ENCODE measurements at regions not wholly inside any gene's neighbourhood (a gene's known extent, or its start where the extent isn't known, plus 50 kb on each side); places are given as distances from the start of the nearest gene placed in this dataset.

DNA sequence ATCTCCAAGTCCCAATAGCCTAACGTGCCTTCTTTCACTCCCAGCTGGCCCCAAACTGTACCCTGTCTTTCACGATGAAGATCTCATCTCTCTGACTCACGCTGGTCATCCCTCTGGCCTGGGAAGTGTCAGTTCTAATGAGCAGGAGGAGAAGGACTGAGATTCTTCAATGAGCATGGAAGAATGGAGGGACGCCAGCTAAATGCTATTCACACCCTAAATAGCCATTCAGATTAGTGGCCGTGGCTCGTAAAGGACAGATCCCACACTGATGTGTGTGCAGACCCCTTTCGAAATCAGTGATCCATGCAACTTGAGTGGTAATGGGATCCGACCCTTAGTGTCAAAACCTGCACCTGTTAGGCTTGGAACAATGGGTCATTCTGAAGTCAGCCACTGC is 75.9 kb upstream of the SMYD2 start:
- DNase-seq (ENCODE audit: low read depth in 2 of 2), result no peak

DNA sequence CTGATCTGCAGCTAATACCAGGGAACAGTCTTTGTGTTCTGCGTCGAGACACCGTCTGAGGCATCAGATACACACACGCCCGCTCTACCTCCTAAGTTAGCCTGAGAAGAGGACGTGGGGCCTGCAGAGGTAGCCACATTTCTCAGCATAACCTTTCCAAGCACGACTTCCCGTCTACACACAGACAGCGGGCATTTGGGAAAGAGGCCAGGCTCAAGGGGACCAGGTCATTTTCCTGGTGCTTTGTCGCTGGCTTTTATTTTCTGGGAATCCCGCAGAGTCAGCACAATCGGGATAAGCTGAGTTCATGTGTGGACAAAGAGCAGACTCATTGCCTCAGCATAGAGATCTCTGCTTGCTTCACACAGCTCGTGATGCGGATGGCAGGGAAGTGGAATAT is 72.5 kb upstream of the SMYD2 start:
- DNase-seq (ENCODE audit: low read depth in 2 of 2), result no peak

DNA sequence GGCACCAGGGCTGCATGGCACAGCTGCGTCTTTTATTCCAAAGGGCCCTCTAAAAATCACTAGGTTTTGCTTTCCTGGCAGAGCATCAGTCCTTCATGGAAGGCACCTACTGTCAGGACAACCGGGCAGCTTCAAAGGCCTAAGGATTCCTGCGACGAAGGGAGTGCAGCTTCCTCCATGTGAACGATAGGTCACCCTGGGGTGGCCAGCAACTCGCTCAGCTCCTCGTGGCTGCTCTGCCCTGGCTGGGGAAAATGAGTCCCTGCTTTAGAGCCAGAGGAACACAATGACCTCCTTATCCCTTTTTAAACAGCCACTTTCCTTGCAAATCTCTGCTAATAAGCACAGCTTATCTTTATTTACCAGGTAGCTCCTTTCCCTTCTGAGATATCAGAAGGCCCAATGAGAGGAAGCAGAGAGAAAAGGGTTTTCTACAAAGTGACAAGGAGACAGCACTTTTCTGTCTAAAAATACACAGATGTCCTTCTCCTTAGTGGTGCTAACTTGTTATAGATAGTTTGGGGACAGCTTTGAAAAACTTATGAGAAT is 71.6 kb upstream of the SMYD2 start:
- DNase-seq (ENCODE audit: low read depth in 2 of 2), result no peak

DNA sequence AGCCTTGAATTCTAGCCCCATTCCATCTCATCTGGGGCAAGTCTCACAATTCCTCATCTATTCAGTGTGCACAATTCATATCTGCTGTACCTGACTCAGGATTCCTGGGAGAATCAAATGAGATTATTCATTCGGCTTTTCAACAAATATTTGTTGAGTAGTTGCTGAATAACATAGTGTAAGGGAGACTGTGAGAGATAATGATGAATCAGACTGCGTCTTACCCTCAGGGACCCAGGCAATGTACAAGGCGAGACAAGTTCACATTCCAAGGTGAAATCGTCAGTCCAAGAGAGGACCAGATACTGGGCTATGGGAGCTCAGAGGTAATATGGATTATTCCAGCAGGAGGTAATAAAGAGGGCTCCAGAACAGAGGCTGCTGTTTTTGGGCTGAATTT is 67.8 kb upstream of the SMYD2 start:
- no peak for DNase-seq (ENCODE audit: low read depth in 2 of 2)

DNA sequence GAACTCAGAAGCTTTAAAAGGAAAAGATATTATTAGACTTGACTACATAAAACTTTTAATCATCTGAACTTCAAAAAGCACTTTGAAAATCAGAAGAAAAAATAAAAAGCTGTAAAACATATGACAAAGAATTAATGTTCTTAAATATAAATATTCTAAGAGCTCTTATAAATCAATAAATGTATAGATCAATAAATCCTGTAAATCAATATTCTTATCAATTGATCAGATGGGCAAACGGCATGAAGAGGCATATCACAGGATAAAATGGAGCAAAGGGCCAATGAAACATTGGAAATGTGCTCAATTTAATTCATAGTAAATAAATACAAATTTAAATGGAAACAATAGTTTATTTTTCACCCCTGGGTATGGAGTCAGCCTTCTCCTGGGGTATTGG is 66.1 kb upstream of the SMYD2 start:
- DNase-seq (ENCODE audit: low read depth in 2 of 2), result no peak

DNA sequence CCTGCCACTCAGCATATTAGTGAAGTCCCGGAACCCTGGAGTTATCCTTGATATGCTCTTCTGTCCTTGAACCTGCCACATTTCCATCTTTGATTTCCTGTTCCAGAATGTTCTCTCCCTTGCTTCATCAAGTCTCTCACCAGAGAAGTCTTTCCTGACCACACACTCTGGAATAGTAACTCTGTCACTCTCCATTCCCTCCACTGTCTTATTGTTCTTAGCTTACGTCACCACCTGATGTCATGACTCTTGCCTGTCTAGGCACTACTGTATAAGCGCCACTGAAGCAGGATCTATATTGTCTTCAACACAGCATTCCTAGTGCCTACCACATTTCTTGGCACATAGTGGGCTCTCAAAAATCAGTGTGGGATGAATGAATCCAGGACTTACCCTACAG is 65.4 kb upstream of the SMYD2 start:
- DNase-seq (ENCODE audit: low read depth in 2 of 2), result no peak

DNA sequence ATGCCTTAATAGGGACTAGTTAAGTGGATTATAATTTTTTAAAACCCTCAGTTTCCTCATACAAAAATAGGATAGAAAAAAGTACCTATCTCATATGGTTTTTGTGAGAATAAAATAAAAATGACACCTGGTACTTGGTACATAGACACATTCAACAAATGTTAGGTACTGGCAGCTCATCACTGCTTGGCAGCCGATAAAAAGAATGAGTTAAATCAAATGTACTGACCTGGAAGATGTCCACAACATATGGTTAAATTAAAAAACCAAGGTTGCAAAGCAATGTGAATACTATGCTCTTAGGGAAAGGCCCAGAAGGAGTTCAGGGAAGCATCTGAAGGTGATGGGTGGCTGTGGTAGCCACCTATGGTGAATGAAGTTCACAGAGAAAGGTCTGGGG is 64.9 kb upstream of the SMYD2 start:
- DNase-seq (ENCODE audit: low read depth in 2 of 2), result no peak

DNA sequence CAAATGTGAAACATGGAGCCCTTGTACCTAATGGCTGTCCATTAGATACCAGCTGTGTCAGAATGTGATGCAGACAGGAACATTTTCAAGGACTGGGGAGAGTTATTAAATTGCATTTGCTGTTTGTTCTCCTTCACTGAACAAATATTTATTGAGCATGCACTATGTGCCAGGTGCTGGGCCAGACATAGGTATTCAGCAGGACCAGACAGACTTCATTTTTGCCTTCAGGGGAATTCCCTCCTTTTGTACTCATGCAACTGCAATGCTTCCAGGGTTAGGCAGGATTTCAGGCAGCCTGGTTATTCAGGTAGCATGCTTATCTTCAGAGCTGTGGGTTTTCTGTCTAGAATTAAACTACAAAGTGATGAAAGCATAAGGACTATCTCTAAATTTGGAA is 64.2 kb upstream of the SMYD2 start:
- DNase-seq (ENCODE audit: low read depth in 2 of 2), result no peak

DNA sequence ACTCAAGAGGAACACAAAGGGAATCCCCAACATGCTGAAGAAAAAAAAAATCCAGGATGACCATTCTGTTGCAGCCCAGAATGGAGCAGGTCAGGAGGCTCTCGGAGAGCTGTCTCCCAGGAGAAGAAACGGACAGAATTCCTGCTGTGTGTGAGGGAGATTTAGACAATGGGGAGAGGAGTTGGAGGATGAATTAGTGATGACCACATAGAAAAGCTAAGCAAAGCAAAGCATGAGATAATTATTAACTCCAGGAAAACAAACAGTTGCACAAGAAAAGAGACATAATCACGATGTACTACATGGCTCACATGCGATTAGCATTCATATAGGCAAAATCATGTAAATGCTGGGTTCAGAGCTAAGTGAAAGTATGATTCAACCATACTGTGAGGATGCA is 61.1 kb upstream of the SMYD2 start:
- DNase-seq (ENCODE audit: low read depth in 2 of 2), result no peak

DNA sequence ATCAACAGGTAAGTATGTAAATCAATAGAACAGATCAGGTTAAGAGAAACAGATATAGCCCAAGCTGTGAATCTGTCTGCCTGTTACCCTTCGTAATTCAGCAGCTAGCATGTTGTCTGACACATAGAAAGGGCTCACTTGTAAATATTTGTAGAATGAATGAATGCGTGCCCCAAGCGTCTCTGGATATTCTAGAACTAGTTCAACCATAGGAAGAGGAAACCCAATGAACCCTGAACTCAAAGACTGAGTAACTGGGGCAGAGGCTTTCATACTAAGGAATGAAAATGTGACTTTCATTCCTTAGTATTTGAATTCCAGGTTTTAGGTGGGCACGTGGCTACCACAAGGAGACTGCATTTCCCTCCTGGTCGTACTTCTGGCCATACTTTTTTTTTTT is 60.1 kb upstream of the SMYD2 start:
- DNase-seq (ENCODE audit: low read depth in 2 of 2), result no peak

DNA sequence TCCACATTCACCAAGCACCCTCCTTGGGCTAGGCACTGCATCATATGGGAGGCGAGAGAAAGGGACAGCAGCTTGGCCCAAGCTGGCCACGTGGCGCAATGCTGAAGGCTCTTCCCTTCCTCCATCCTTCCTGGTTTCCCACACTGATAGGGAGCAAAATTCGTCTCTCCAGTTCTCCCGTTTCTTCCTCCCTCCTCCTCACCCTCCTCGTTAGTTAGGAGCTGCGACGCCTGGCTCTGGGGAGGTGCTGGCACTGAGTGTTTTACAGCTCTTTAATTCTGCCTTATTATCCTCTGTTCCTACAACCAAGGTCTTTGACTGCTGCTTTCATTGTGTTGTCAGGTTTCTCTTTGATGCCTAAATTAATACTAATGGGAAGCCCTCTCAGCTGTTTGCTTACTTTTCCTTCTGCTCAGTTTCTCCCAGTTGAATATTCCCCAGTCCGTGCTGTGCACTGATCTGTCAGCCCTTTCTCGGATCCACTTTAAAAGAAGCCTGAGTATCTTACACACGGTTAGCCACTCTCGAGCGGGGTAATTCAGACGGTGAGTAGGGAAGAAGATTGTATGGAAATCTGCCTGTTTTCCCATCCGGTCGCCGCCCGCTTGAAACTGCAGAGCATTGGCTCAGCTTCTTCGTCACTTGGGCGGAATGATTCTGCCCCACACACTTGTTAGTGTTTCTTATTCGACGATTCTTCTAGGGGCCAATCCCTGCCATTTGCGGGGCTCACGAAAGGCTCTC is 56.2 kb upstream of the SMYD2 start:
- DNase-seq (ENCODE audit: low read depth in 2 of 2), result no peak

DNA sequence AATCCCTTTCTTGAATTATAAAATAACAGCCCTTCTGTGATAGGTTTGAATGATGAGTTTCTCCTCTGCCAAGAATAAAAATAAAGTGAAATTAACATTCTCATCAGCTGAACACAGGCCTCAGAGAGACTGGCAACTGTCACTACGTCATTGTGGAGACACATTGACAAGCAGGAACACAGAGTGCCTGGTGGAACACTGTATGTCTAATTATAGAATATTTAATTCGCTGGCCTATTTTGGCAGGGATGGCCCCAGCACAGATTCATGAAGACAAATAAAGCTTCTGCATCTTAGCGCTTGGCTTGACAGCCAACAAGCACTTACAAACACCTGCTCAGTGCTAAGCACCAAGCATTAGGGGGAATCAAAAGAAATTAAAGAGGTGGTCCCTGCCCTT is 52.0 kb upstream of the SMYD2 start:
- DNase-seq (ENCODE audit: low read depth in 2 of 2), result no peak

DNA sequence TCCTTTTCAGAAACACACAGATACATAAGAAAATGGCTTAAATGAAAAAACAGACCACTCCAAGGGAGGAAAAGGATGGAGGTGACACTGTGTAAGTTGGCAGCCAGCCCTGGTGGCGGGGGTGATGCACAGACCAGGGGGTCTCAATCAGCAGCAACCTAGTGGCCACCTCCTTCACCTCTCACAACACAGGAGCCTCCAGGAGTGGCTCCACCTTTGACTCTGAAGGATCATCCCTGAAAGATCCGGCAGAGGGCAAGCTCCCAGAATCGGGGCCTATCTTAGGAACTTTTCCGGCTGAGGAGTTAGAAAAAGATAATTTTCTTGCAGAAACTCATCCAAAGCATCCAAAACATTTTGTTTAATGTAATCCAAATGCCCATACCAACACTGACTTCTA is 51.2 kb upstream of the SMYD2 start:
- no peak for DNase-seq (ENCODE audit: low read depth in 2 of 2)
